ENCODE measurements at regions not wholly inside any gene's neighbourhood (a gene's known extent, or its start where the extent isn't known, plus 50 kb on each side); places are given as distances from the start of the nearest gene placed in this dataset.
"Not testable (repeated sequence)": the region's sequence is repeated elsewhere in the genome, so short reads cannot be mapped to it uniquely, and the experiment has no call there.

DNA sequence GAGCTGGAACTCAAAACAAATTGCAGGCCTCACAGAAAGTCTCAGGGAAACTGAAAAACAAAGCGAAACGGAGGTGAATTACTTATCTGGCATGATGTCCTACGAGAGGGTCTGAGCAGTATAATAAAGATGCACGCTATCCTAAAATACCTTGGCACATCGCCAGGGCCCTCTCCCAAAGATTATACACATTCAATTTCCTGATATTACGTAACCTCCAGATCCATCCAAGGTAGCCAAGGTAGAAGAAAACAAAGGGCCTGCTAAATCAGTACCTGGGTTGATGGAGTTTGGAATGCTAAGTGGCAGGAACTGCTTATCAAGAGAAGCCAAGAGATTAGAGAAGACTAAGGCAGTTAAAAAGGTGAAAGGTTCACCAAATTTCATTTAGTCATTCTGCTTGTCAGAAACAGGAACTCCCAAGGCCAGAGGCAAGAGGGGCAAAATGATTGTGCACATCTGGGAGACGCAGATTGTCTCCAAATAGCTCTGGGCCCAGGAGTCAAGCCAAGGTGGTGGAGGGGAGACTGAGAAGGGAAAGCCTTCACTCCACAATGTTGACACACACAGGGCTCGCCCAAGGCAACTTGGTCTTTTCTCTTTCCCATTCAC is 236.8 kb upstream of the ATP5MC3 start:
- DNase-seq (ENCODE audit: low read depth, low spot score), result no peak

DNA sequence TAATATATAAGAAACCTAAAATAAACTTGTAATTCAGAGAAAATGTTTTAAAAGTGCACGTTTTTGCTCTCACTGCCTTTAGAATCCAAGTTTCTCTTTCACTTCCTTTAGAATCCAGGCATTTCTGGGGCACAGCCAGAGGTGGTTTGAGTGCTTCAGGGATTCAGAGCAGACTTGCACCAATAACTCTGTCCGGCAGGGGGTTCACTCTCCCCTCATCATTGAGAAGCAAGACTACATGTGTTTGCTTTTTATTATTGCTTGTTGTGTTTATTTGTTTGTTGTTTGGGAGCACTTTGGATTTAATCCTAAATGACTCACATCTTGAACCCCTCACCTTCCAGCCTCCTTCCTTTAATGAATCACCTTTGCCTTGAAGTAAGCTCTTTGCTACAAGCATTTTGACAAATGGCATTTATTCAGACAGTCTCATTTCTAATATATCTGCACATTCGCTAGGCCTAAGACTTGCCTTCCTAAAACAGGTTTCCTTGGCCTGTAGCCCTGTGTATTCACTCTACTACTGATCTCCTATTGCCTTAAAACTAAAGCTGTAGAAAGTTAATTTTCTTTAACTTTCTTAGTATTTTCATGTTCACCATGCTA is 233.5 kb upstream of the ATP5MC3 start:
- DNase-seq (ENCODE audit: low read depth, low spot score), result peak; percentile 82

DNA sequence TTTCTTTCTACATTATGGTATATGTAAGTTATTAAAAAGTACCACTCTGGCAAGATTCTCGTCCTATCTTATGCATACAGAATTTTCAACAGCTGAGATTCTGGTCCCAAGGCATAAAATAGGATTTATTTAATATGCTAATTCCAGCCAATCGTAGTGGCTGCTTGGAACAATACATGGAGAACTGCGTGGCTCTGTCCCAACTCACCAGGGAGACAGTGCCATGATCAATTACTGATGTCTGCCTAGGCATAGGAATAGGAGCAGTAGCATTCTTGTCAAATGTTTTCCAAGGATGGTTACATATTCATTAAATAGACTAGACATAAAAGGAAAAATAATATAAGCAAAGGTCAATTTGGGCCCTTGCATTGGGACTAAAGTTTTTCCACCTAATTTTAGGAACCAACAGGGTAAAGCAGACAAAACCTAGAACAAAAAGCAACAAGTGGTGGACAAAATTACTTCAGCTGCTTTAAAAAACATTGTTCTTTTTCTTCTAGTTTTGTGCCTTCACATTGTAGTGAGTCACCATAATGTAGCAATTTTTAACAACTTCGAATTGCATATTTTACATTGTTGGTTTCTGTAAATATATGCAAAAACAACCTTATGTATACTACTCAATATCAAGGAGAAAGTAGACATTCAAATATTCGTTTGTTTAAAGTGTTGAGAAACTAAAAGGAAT is 232.8 kb upstream of the ATP5MC3 start:
- DNase-seq (ENCODE audit: low read depth, low spot score), result no peak

DNA sequence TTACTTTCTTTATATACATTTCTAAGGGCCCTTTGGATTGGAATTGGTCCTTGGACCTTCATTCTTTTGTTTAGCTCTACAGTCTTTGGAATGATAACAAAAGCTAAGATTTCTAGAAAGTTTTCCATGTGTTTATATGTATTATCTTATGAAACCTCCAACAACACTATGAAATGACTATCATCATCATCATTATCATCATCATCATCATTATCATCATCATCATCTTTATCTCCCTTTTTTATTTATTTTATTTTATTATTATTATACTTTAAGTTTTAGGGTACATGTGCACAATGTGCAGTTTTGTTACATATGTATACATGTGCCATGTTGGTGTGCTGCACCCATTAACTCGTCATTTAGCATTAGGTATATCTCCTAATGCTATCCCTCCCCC is 229.4 kb upstream of the ATP5MC3 start:
- DNase-seq (ENCODE audit: low read depth, low spot score), result not testable (repeated sequence)

DNA sequence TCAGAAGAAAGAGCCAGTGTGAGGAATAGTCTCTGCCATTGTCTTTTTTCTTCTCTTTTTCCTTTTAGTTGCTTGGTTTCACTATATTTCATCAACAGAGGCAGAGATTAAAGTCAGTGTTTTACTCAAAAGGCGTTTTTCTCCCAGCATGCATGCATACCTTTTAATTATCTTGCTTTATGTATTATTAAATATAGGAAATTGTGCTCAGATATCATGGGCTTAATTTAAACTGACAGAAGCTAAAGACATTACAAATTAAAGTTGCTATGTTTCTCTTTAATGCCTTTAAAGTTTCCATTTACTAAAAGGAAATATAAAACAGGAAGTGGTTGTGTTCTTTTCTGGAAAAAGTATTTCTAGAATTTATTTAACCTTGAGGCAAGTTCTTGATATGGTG is 223.3 kb upstream of the ATP5MC3 start:
- no peak for DNase-seq (ENCODE audit: low read depth, low spot score)

DNA sequence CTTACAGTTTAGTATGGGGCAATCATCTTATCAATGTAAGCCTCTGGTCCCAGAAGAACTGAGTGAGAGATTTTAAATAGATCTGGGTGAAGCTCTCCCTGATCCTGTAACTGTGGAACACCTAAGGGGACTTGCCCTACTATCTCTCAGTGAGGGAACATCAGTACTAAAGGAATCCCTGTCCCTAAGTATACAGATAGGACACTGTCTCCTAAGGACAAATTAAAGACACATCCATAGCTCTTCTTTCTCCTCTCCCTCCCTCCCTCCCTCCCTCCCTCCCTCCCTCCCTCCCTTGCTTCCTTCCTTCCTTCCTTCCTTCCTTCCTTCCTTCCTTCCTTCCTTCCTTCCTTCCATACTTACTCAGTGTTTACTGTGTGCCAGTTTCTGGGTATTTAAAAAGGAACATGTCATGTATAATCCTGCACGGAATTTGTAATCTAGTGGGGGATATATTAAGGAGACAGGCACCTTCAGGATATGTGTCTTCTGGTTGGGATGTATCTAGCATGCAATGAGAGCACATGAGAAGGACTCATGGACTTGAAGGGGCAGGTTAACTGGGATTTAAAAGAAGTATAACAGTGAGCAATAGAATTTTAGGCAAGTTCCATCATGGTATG is 222.2 kb upstream of the ATP5MC3 start:
- no peak for DNase-seq (ENCODE audit: low read depth, low spot score)

DNA sequence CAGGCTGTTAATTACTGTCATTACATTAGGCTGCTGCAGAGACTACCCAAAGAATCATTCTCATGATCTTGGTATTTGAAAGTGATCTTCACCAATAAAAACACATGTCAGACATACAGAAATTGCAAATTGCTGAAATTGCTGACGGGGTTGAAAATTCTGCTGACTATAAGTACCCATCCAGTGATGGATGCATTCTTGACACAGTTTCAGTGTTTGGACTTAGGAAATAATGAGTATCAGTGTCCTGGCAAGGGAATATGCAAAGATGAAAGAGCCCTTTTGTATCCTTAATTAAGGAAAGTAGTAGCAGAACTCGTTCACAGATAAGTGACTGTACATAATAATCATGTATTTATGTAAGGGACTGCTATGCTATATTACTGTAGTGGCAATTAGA is 221.1 kb upstream of the ATP5MC3 start:
- DNase-seq (ENCODE audit: low read depth, low spot score), result no peak

DNA sequence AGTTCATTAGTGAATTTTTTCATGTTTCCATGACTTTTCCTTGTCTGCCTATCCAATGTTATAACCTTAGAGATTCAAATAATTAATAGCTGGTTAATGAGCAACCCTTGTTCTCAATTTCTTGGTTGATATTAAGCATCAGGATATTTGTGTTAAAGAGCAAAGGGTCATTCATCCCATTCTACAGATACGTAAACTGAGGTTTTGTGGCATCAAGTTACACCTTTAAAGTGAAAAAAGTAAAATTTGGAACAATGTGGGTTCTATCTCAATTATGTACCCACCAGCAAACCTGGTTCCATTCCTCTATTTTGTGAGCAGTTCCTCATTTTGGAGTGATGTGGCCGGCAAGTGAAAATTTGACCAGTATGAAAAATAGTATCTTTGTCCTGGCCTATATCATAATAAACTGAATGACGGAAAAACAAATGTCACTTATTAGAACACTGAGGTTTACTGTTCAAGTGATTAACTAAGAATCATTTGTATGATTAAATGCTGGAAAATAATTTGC is 220.5 kb upstream of the ATP5MC3 start:
- DNase-seq (ENCODE audit: low read depth, low spot score), result no peak

DNA sequence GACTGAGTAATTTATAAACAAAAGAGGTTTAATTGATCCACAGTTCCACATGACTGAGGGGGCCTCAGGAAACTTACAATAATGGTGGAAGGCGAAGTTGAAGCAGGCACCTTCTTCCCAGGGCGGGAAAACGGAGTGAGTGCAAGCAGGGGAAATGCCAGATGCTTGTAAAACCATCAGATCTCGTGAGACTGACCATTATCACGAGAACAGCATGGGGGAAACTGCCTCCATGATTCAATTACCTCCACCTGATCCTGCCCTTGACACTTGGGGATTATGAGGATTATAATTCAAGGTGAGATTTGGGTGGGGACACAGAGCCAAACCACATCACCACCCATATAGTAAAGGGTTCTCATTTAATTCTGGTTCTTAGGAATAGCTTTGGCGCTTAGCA is 219.5 kb upstream of the ATP5MC3 start:
- DNase-seq (ENCODE audit: low read depth, low spot score), result no peak

DNA sequence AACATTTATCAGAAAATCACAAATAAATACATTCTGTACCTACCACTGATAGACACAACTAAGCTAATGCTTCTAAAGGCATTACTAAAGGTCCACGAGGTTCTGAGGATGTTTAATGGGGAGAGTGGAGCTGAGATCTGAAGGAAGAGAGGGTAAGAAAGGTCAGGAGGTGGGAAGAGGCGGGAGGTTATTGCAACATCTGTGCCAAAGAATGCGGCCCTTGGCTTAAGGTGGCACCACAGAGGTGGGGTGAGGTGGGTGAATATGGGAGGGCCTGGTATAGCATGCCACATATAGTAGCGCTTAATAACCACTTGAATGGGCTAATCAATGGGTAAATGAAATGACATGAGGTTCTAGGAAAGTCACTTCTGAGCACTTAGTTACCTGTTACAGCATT is 217.8 kb upstream of the ATP5MC3 start:
- no peak for DNase-seq (ENCODE audit: low read depth, low spot score)

DNA sequence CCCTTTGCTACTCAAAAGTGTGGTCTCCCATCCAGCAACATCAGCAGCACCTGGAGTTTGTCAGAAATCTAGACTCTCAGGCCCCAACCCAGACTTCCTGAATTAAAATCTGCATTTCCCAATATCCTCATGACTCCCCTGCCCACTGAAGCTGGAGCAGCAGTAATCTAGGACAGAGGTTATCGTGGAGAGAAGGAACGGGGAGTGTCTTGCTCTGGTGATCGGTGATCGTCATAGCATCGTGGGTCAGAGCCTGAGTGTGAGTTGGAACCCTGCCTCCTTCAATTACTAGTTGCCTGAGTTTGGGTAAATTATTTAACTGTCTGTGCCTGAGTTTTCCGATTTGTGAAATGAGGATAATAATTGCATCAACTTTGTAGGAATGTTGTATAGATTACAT is 217.3 kb upstream of the ATP5MC3 start:
- no peak for DNase-seq (ENCODE audit: low read depth, low spot score)

DNA sequence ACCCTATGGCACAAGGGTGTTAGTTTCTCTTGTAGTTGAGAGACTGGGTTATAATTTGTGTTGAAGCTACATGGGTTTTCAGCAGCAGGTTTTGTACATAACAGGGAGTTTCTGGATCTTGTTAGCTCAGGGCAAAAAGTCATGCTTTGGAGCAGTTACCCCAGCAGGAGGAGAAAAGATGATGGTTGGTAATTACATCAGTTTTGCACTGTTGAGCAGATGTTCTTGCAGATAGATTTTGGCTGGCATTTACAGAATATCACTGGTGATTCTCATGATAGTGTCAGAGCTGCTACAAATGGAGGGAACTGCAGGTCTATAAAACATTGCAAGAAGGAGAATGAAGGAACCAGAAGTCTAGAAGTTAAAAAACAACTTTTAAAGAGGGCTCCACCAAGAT is 215.2 kb upstream of the ATP5MC3 start:
- DNase-seq (ENCODE audit: low read depth, low spot score), result no peak

DNA sequence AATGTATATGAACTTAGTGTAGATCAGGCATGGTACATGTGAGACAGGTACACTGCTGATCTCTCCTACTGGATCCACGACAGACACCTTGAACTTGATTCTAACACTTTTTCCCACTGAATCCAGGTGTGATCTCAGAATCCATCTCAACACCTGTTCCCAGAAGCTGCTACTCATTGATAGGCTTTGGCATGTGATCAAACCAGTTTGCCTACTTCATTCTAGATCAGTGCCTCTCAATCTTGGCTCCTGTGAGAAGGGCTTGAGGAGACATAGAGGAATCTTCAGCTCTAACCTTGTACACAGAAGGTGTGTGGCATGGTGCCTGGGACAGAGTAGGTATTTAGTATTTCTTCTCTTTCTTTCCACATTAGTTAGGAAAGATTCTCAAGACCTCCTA is 212.3 kb upstream of the ATP5MC3 start:
- no peak for DNase-seq (ENCODE audit: low read depth, low spot score)

DNA sequence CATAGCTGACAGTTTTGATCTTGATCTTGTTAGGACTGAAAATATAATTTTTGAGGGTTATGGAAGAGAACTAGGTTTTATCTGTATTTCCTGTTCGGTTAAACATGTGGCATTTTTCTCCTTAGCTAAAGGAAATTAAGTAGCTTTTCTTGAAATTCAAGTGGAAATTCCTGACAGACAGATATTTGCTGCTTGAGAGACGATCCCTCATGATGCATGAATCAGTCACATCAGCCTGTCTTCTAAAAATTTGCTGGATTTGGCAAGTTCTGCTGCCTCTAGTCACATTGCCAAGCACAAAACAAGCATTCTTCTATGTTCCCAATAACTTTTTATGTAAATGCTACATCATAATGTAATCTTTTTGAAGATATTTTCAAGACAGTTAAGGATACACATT is 201.8 kb upstream of the ATP5MC3 start:
- DNase-seq (ENCODE audit: low read depth, low spot score), result no peak

DNA sequence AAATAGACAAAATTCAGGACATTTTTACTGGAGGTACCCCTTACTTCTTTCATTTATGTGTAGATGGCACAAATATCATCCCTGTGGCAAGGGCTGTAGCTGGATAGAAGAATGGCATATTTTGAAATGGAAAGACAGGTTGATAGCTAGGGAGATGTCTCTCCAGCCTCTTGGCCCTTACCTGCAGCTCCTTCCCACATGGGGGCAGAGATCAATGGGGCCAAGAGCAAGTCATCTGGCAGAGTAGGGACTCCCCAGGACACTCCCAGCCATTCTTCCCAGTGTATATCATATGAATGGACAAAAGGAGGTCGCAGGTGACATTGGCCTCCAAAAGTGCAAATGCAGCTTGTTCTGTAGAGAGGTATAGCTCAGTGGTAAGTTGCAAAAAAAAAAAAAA is 192.2 kb upstream of the ATP5MC3 start:
- DNase-seq (ENCODE audit: low read depth, low spot score), result no peak

DNA sequence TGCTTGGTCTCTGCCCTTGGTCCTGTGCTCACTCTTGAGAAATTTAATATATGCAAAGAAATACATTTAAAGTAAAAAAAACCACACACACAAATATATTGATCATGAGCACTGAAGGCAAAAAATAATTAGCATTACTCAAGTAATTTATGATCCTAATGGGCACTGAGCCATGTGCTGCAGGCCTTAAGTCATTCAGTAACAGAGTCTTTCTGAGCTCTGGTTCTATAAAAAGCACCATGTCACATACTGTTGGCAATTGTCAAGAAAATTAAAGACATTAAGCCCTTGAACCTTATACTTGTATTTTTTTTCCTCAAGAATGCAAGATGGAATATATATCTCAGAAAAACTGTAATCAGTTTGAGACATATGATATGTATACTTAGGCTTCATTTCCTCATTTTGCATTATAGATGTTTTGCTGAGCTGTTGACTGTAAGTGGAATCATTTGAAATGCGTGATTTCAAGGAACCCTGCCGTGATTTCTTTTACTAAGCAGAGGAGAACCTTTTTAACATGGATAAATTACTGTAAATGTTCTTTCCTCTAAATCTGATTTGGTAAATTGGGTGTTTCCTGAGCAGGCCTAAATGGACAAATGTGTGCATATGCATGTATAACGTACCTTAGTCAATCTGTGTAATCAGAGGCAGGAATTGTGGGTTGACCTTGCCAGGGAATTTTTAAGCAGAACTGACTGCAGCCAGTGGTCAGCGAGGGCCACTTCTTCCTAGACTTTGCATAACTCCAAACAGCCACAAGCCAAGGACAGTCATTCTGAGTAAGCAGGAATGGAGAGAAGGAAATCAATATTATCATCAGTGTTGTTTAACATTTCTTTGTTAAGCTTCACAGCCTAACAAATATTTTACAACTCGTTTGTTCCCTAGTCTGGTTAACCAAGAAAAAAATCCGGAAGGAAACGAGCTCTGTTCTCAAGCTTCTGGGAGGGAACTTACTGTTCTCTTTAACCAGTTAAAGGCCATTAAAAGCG is 191.5 kb upstream of the ATP5MC3 start:
- peak; percentile 59 for DNase-seq (ENCODE audit: low read depth, low spot score)

DNA sequence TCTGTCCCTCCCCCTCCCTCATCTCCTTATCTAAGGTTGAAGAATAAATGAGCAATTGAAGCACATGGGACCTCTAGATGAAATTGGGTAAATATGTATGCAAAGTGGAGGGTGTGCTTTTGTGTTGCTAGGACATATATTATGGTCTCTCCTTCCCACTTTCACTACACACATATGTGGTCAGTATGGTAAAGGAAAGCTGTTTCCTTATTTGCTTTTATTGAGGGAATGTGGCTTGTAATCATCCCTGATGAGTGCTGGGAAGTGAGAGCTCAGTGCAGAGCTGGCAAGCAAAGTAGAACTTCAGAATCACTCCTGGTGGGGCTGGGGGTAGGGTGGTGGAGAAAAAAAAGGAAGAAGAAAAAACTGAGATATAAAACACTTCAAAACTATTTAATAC is 189.9 kb upstream of the ATP5MC3 start:
- no peak for DNase-seq (ENCODE audit: low read depth, low spot score)

DNA sequence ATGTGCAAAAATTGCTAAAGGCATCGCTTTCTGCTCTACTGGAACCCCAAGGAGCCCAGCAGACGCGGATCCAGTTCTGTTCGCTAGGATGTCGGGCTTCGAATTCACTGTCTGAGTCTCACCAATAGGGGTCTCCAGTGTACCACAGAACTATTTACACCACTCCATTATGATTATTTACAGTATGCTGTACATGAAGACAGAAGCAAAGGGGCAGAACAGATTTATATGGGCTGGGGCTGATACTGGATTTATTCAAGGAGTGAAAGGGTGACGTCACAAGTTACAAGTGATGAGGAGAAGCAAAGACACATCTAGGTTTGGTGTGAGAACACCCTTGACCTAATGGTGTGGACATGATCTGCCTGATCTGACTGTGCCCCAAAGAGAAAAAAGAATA is 185.3 kb upstream of the ATP5MC3 start:
- peak; percentile 66 for DNase-seq (ENCODE audit: low read depth, low spot score)

DNA sequence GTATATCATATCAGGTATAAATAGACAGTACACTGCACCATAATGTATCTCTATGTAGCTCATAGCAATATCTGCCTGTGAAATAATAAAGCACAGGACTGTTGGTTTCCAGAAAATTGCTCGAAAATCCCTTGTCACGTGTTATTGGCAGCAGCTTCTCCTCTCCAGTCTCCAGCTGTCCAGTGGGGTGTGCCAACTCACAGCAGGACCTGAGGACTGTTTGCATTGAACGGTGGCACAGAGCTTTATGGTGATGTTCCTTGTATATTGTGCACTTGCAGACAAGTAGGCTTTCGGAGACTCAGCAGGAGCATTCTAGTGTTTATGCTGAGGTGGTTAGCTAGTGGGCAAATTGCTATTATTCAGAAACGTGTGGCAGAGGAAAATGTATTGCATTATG is 182.2 kb upstream of the ATP5MC3 start:
- DNase-seq (ENCODE audit: low read depth, low spot score), result no peak

DNA sequence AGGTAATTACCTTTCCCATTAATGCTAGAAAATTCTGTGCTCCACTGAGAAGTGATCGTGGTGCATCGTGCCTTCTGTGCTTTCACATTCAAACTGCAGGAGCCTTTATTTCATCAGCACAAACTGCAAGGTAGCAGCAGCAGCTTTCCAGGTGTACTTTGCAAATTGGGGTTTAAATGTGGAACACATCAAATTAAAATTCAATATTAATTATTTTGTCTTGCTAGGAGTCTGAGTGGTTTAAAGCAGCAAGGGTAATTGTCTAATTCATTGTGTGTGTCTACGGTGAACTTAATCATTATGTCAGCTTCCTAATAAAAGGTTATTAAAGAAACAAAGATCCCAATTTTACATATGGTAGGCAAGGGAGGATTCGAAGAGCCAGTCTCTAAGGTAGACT is 180.8 kb upstream of the ATP5MC3 start:
- no peak for DNase-seq (ENCODE audit: low read depth, low spot score)

DNA sequence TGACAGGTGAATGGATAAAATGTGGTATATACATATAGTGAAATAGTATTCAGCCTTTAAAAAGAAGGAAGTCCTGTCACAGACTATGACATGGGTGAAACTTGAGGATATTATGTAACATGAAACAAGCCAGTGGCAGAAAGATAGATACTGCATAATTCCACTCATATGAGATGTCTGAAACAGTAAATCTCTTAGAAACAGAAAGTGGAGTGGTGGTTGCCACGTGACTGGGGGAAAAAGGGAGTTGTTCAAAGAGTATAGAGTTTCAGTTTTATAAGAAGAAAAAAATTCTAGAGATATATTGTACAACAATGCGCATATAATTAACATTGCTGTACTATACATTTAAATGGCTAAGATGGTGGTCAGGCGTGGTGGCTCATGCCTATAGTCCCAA is 178.2 kb upstream of the ATP5MC3 start:
- DNase-seq (ENCODE audit: low read depth, low spot score), result no peak

DNA sequence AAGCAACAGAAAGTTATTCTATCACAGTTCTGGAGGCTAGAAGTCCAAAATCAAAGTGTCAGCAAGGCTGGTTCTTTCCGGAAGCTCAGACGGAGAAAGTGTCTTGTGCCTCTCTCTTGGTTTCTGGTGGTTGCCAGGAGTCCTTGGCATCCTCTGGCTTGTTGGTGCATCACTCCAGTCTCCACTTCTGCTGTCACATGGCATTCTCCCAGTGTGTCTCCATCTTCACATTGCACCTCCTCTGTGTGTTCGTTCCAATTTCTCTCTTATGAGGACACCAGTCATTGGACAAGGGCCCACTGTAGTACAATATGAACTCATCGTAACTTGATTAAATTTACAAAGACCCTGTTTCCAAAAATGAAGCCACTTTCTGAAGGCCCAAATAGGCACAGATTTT is 175.4 kb upstream of the ATP5MC3 start:
- no peak for DNase-seq (ENCODE audit: low read depth, low spot score)
